Right lung (tissue), 2 donors: ENCODE measurements at regions not wholly inside any gene's neighbourhood (a gene's known extent, or its start where the extent isn't known, plus 50 kb on each side); places are given as distances from the start of the nearest gene placed in this dataset.
A peak's percentile ranks its signal among the peaks of the same experiment; 100 is the strongest.
"Not testable (repeated sequence)": the region's sequence is repeated elsewhere in the genome, so short reads cannot be mapped to it uniquely, and the experiment has no call there.

Experiments
- DNase-seq, 2 donors: peaks; one replicate each; pipeline ENCODE4 v3.0.0-alpha.2; 2013

DNA sequence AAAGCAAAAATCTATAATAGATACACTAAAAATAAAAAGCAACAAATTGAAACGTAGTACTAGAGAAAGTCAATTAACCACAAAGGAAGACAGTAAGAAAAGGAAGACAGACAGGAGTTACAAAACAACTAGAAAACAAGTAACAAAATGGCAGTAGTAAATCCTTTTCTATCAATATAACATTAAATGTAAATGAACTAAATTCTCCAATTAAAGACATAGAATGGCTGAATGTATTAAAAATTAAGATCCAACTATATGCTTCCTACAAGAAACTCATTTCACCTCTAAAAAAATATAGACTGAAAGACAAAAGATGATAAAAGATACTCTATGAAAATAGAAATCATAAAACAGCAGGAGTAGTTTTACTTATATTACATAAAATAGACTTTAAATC is 79.1 kb downstream of the CTH start:
- DNase-seq = no peak

DNA sequence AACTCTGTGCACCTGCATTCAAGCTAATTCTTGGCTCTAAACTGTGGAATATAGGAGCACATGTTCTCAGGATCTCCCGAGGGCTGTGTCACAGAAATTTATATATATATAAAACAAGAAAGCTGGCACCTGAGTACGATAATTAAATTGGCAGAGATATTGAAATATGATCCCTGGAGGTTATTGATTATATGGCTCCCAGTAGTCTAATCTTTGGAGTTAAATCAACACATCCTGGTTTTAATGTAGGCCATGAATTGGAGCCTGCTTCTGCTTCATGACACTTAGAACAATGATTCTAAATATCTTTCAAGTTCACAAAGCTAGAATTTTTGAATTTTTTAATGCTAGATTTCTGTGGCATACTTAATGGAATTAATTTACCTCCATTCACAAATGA is 84.3 kb downstream of the CTH start:
- DNase-seq = no peak

DNA sequence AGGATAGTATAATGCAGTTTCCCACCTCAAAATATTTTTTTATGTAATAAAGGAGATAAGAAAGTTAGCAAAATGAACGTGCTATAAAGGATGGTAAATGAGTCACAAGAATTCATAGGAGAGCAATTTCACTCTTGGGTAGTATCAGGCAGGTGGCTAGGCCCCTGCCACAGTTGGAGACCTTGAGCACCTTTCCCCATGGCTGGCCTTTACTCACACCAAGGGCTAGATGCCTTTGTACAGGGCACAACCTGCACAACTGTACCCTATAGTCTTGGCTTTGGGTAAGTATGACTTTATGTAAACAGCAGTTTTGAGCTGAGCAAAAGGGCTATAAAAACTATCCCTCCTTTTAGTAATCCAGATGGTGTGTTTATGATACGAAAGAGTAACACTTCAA is 85.1 kb downstream of the CTH start:
- DNase-seq = no peak

DNA sequence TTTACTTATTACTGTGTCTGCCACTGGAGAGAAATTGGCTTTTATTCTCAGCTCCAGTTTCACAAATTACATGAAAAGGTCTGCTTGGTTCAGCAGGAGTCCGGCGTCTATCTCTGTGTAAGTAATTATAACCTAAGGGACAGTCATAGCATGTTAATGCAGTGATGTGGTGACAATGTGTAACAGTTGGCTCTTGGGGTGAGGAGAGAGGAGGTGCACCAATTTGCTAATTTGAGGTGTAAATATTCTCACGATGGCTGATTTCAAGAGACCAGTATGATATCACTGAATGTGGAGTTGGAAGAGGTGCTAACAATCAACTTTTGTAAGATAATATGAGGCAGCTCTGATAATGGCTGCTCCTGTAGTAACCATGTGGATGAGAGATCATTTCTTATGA is 86.1 kb downstream of the CTH start:
- DNase-seq = no peak

DNA sequence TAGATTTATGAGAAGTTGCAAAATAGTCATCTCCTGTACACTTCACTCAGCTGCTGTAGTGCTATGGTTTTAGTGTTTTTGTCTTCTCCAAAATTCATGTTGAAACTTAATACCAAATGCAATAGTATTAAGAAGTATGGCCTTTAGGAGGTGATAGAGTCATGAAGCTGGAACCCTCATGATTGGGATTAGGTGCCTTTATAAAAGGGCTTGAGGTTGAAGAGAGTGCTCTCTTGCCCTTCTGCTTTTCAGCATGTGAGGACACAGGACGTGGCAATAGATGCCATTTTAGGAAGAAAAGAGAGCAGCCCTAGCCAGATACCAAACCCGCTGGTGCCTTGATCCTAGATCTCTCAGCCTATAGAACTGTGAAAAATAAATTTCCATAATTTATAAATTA is 87.6 kb downstream of the CTH start:
- no peak for DNase-seq

DNA sequence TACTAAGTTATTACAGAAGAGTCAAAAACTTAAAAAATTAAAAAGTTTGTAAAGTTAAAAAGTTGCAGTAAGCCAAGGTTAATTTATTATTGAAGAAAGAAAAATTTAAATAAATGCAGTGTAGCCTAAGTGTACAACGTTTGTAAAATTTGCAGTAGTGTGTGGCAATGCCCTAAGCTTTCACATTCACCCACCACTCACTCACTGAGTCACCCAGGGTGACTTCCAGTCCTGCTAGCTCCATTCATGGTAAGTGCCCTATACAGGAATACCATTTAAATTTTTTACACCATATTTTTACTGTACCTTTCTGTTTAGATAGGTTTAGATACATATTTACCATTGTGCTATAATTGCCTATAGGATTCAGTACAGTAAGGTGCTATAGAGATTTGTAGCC is 88.6 kb downstream of the CTH start:
- no peak for DNase-seq

DNA sequence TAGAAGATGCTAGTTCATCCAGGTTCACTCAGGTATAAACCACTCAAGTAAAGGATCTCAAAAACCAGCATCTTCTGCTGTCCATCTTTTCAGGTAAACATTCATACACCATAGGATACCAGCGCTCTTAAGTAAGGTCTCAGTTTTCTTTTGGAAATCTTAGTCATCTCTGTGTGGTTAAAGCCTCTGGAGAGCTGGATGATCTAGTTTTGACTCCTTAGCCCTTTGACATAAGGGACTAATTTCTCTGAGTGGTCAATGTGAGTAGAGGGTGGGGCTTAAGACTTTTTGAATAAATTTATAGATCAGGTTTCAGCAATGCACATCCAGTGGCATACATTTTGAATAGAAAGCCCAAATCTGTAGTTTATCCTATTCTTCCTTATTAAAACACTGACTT is 92.3 kb downstream of the CTH start:
- DNase-seq = no peak

DNA sequence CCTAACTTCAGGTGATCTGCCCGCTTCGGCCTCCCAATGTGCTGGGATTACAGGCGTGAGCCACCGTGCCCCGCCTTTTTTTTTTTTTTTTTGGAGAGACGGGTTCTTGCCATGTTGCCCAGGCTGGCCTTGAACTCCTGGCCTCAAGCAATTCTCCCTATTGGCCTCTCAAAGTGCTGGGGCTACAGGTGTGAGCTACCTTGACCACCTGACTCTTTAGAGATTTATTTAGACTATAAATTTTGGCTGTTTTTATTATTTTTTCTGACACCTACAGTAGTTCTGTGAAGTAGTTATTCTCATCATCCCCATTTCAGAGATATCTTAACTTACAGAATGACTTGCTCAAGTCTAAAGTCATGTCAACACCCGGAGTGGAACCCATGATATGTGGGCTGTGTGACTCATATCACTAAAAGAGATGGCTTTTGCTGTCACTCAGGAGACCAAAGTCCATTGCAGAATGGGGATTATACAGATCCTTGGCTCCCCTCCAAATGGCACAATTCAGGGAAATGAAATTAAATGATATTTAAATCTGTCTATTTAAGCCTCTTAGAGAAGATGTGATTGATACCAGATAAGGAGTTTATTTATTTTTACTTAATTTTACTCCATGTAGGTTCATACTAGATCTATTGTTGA is 93.2 kb downstream of the CTH start:
- no peak for DNase-seq

DNA sequence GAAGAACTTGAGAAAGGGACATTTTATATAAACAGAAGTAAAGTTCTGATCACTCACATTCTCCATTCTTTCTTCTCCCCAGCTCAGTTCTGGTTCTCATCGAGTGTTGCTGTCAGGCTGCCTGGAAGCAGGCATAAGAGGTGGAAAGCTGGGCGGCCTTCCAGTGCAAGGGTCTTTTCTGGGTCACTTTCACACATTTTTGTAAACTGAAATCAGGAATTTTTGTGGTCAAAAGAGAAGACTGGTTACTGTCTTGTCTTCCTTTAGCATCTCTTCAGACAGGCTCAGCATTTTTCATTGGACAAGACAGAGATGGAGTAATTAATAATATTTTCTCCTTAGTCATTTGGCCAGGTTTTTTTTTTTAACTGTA is 93.7 kb downstream of the CTH start:
- no peak for DNase-seq

DNA sequence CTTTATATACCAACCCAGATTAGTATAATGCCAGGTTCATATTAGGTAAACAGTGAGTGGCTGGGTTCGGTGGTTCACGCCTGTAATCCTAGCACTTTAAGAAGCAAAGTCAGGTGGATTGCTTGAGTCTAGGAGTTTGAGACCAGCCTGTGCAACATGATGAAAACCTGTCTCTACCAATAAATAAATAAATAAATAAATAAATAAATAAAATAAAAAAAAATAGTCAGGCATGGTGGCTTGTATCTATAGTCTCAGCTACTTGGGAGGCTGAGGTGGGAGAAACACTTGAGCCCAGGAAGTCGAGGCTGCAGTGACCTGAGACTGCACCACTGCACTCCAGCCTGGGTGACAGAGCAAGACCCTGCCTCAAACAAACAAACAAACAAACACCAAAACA is 96.9 kb downstream of the CTH start:
- DNase-seq = not testable (repeated sequence)

DNA sequence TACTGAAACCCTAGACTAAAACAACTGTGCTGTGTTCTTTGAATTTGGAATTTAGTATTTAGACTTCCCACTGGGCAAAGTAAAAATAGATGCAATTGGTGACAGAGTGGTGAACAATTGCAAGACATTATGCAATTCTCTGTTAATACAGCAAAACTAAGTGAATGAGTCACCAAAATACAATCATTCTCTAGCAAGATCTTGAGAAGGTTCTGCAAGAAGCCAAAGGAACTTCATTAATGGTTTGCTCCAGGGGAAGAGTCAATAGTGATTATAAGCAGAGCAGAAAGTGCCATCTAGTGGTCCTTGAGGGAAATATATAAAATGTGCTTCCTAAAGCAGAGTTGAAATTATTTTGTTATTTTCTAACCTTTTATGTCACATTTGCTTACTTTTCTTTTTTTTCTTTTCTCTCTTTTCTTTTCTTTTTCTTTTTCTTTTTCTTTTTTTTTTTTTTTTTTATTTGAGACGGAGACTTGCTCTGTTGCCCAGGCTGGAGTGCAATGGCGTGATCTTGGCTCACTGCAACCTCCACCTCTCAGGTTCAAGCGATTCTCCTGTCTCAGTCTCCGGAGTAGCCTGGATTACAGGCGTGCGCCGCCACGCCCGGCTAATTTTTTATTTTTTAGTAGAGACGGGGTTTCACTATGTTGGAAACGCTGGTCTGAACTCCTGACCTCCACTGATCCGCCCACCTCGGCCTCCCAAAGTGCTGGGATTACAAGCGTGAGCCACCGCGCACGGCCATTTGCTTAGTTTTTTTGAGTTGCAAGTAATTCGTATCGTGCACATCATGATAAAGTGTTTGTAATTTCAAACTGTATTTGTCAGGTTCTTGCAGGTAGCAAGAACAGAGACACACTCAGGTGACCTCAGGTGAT is 99.2 kb downstream of the CTH start:
- DNase-seq = peak; percentile 37 to 46

DNA sequence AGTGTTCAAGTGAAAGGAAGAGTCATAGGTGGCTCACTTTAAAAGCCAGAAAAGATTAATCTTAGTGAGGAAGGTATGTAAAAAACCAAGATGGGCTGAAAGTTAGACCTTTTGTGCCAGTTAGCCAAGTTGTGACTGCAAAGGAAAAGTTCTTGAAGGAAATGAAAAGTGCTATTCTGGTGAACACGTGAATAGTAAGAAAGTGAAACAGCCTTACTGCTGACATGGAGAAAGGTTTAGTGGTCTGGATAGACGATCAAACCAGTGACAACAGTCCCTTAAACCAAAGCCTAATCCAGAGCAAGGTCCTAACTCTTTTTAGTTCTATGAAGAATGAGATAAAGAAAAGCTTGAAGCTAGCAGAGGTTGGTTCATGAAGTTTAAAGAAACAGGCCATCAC is 106.4 kb downstream of the CTH start:
- DNase-seq = no peak

DNA sequence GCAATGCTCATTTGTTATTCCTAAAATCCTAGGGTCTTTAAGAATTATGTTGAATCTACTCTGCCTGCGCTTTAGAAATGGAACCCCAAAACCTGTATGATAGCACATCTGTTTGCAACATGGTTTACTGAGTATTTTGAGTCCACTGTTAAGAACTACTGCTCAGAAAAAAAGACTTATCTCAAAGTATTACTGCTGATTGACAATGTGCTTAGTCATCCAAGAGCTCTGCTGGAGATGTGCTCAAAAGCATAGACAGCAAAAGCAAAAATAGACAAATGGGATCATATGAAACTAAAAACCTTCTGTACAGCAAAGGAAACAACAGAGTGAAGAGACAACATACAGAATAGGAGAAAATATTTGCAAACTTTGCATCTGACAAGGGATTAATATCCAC is 107.0 kb downstream of the CTH start:
- no peak for DNase-seq

DNA sequence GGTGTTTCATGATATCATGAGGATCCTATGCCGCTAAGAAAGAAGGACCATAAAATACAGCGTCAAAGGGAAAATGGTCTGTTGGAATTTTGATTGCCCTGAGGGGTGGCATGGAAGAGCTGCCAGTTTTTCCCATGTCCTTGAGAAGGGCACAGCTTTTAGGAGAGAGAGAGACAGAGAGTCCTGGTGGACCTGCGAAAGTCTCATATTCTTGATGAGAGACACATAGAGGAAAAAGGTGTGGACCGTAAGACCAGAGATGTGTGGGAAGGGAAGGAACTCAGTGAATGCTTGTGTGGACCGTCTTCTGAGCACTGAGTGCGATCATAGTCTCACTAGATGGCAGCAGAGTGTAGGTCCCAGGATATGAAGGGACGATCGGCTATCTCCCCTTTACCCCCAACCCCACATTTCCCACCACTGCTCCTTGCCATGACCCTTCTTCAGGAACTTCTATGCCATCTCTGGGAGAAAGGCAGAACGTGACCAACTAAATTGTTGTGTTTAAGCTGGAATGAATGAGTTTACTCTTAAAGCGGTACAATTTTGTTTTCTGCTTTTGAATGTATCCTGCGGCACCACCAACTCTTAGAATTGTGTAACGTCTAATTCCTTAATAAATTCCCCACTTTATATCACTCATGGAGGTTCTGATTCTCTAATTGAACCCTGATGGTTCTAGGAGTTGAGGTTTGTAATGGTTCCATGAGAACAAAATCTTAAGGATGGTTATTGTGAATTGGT is 117.7 kb downstream of the CTH start:
- peak in 1 of 2 donors; percentile 35 for DNase-seq

DNA sequence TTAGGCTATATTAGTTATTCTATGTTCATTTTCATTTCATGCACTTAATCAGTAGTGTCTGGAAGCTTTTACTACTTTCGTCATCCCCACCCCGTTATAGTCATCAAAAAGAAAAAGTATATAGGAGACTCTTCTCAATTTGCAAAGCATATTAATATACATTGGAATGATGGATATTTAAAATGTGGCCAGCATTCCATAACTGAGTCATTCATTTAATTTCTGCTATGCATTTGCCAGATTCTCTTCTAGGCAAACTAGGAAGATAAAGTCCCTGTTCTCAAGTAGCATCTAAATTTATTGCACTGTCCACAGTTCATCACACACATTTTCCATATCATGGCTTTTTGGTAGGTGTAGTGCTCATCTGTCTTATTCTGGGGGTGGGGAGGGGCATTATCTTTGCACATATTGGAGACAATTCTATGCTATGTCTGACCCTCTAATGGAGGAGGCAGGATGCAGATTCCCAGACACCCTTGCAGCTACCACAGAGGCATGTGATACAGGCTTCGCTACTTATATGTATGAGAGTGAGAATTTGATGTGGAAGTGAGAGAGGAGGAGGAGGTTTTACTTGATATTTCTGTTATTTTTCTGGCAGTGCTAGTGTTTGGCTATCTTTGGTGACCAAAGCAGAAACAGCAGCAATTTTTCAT is 125.8 kb downstream of the CTH start:
- no peak for DNase-seq

DNA sequence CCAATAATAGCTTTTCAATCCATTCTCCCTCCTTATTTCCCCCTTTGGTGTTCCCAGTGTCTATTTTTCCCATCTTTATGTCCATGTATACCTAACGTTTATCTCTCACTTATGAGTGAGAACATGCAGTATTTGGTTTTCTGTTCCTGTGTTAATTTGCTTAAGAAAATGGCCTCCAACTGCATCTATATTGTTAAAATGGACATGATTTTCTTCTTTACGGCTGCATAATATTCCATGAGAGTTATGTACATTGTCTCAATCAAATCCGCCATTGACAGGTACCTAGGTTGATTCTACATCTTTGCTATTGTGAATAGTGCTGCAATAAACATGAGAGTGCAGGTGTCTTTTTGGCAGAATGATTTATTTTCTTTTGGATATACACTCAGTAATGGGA is 126.7 kb downstream of the CTH start:
- DNase-seq = no peak

DNA sequence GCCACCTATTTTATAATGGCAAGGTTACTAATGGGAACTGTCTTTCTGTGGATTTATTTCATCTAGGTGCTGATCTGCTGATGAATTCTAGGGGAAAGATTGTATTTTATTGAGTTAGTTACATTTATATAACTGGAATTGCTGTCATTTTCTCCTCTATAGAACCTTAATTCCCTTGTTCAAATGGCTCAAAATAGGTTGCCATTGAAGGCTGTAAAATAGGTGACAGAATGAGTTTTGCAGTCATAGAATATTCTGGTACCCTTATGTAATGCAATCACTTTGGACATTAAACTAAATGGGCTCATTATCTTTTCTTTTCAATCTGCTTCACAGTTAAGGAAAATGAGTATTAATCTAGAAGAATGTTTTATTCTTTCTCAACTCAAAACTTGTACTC is 131.0 kb downstream of the CTH start:
- DNase-seq = no peak

DNA sequence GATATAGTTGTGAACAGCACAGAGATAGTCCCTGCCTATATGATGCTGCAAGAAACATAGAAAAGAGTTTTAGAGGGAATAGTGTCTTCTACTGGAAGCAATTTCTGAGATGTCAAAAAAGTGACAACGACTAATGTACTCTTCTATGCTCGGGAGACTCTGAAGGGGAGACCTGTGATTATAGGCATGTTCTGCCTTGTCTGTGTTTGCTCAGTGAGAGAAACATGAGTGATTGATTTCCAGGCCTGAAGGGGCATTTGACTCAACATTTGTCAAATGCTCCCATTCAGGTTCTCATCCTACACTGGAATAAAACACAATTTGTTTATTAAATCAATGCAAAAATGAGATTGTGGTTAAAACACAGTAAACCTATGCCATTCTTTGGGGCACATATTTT is 131.8 kb downstream of the CTH start:
- no peak for DNase-seq

DNA sequence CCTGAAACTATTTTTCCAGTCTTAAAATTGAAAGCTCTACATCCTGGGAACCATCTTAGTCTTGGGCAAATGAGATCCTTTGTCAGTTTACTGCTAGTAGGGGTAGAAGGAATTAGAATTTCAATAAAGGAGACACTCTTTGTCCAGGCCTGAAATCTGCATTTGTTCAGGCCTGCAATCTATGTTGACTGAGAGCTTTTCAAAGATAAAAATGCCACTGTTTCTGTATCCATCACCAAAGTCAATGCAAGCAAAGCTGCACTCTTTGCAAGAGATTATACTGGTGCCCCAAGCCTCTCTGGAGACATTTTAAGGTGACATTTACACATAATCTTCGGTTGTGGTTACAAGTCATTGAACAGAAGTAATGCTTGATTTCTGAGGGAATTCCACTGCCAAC is 135.7 kb downstream of the CTH start:
- DNase-seq = no peak

DNA sequence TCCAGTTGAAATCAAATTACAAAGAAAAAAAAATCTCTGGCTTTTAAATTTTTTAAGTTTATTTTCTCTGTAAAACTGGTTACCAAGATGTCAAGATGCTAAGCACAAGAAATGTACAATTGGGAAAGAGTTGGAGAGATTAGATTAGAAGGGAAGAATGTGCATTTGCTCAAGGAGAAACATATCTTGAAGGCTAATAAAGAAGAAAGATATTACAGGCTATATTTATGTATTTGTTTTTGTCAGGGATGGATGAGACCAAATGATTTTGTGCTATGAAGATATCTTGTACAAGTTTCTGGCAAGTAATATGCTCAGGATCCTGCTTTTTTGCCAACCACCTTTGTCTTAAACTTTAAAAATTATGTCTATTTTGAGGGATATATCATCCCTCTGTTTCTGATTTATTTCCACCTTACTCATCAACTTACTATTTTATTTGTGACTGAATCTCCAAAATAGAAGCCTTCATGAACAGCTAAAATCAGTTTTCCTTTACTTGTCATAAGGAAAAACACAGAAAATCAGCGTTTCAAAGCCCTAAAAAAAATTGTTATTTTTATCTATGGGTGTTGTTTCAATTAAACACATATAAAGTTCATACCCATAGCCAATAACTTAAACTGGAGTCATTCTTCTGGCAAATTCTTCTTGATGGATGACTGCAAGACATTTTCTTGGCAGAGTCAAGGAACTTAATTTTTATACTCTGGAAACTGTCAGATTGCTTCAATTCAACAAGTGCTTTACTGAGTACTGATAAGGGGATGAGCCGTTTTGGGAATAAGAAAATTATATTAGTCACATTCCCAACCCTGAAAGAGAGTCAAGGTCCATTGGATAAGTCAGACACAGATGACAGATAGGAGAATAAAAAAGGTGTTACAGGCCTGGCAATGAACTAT is 141.8 kb downstream of the CTH start:
- no peak for DNase-seq

DNA sequence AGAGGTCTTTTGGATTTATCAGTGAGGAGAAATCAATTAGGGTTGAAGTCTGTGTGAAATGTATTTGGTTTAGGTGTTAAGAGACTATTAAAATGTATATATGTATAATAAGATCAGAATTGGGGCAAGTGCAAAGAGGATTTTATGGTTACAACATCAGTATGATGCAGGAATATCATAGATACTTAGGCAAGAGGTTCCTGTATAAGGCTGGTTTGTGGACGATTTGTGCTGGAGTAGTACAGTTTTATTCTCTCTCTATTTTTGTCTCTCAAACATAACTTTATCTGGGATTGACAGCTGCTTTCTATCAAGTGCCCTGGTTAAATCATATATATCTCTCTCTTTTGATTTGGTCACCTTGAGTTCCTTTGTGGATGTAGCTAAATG is 142.5 kb downstream of the CTH start:
- DNase-seq = no peak
